Left forelimb (tissue), 1 donor: ENCODE measurements at regions not wholly inside any gene's neighbourhood (a gene's known extent, or its start where the extent isn't known, plus 50 kb on each side); places are given as distances from the start of the nearest gene placed in this dataset.

Experiments used
- DNase-seq: peaks from one replicate; pipeline ENCODE4 v3.0.0-alpha.2; 2018; ENCODE audit warnings: low spot score

DNA sequence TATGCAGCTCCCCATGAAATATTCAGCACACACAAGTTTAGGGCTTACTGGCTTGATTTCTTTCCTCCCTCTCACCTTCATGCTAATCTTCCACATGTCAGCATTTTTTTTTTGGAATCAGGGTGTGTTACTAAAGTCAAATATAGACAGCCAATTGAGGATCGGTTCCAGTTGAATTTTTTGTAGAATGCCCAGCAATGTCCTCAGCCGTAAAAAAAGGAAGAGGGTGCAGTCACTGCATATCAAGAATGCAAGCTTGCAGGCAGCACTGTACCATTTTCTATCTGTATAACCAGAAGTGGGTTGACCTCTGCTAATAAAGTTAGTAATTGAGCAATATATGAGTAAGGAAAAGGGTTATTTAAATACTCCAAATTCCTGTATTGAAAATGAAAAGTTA, 51.4 kb upstream of the CHMP2B start:
- no peak for DNase-seq

DNA sequence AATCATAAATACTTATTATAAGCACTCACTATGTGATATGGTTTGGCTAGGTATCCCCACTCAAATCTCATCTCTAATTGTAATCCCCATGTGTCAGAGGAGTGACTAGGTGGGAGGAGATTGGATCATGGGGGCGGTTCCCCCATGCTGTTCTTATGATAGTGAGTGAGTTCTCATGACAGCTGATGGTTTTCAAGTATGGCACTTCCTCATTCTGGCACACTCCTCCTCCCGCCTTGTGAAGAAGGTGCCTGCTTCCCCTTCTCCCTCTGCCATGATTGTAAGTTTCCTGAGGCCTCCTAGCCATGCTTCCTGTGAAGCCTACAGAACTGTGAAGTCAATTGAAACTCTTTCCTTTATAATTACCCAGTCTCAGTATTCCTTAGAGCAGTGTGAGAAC, 53.3 kb upstream of the CHMP2B start:
- DNase-seq: no peak

DNA sequence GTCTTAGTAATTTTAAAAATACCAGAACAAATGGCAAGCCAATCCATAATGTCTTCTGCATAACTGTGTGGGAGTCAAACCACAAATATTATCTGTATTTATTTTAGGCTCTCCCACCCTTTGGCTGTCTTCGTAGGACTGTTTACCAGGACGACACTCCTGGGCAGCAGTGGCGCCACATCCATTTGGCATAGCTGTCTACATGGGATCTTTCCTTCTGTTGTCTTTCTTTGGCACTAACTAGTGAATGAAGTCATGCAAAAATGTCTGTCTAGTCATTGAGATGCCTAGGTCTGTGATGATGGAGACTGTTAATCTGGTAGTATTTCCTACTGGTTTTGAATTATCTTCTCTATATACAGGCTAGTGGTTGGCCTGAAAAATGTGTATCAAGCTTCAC, 54.0 kb upstream of the CHMP2B start:
- no peak for DNase-seq

DNA sequence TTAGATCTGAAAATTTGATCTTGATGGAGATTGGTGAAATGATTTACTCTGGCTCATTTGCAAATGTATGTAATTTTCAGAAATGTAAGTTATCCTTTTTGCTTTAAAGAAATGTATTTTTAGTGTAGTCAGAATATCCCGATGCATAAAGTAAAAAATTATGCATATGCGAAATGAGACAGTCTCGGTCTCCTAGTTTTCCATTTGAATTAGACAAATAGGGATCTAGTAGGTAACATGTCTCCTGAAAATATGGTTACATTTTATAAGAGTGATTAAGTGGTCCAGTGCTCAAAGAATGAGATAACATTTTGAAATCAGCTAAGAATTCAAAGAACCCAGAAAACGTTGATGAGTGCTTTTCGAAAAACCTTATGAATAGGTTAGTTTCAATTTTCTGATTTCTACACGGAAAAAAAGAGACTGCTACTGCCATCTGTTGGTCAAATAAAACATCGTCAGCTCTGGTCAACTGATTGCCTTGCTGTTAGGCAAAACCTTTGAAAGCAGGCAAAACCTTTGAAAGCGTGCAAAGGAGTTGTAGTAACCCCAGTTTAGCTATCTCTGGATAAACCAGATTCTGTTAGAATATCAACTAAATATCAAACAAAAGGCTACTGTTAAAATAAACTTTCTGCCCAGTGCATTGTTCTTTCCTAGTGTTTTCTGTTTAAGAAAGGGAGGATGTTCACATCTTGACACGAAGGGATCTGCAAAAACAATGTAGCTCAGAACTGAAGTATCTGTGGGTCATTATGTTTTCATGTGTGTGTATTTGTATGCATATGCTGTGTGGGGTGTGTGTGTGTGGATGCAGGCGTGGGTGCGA, 59.3 kb upstream of the CHMP2B start:
- DNase-seq: no peak

DNA sequence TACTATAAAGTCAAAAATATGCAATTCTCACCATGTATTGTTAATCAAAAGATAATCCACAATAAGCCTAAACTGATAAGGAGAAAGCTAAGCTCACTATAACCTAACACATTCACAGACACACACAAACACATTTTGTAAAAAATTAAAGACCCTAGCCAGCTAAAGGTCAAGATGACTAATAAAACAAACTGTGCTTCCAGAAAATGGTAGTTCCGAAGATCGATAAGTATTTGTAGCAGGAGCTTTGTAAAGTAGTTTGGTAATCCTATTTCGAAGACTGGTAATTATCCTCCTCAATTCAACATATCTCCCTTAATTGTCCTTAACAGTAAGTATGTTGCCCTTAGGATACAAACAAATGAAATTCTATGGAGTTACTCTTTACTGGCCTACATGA, 62.9 kb upstream of the CHMP2B start:
- no peak for DNase-seq

DNA sequence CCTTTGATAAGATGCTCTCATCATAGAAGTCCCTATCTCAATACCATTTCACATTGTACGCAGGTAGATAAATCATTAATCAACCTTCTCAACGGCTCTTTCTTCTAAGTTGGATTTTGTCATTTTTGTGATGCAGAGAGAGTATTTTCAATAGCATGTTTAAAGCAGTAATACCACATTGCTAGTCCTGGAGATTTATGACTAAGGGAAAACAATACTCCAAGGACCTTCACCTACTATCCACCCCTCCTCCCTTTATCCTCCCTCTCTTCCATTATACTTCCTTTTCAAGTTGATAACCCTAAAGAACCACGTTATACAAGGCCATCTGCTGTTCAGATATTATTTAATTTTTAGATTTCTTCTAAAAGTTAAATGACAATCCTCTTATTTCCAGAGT, 65.3 kb upstream of the CHMP2B start:
- DNase-seq: no peak

DNA sequence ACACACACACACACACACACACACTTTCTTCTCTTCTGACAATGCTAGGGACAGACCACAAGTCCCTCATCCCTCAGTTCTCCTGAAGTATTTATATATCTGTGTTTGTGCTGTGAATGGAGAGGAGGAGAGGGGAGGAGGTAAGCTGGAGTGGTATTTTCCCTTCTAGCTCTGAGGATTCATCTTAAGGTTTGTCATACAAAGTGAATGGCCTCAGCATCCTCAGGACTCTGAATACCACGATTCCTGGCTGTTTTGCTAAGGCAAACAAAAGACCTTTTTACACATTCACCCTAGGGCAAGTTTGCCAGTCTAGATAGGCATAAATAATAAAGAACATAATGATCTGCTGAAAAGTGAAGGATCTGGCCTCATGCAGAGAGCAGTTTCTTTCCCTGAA, 65.7 kb upstream of the CHMP2B start:
- DNase-seq: no peak

DNA sequence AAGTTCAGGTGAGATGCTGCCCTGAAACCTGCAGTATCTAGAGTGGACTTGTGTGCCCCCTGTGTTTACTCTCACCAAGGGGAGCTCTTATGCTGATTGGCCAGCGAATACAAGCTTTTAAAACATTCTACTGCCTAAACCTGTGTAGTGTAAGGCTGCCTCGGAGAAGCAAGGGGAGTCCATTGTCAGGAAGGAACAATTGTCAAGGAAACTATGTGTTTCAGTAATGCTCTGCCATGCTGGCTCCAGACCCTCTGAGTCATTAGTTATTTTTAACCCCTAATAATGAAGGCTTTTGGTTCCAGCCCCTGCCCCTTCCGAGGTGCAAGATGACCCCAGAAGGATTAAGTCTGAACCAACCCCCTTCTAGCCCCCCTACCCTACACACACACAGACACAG, 66.1 kb upstream of the CHMP2B start:
- no peak for DNase-seq

DNA sequence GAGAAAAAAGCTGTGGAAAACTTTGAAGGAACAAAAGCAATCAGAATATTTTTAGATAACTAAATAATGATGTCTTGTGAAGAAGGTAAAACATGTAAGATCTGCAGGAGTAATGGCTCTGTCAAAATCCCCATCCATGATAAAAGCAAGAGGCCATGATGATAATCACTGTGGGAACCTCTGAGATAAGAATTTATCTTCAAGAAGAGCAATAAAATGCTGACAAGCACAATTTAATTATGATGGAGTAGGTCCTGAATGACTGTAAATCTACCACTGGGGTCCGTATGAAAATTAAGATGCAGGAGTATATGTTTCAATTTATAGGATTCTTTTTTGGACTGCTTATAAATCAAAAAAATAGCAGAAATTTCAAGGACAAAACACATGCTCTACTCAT, 68.3 kb upstream of the CHMP2B start:
- DNase-seq: no peak

DNA sequence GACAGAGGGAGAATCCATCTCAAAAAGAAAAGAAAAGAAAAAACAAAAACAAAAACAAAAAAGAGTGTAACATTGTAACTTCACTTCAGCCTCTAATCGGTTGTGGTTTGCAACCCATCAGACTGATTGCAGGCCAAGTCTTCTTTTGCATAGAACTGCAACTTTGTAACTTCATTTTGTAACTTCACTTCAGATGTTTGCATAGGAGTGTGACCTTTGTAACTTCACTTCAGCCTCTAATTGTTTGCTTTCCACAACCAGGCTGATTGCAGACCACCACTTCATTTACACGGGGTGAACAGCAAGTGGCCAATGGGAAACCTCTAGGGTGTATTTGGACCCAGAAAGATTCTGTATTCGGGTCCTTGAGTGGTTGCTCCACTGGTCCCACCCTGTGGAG, 79.1 kb upstream of the CHMP2B start:
- no peak for DNase-seq

DNA sequence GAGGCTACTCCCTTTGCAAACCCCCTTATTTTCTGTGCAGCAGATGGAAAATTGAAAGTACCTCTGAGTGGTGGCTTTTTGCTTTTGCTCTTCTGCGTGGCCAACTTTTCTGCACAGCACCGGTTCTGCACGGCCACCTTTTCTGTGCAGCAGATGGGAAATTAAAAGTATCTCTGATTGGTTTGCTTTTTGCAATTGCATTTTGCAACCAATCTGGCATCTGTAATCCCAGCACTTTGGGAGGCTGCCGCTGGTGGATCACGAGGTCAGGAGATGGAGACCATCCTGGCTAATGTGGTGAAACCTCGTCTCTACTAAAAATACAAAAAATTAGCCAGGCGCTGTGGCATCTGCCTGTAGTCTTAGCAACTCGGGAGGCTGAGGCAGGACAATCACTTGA, 79.5 kb upstream of the CHMP2B start:
- no peak for DNase-seq

DNA sequence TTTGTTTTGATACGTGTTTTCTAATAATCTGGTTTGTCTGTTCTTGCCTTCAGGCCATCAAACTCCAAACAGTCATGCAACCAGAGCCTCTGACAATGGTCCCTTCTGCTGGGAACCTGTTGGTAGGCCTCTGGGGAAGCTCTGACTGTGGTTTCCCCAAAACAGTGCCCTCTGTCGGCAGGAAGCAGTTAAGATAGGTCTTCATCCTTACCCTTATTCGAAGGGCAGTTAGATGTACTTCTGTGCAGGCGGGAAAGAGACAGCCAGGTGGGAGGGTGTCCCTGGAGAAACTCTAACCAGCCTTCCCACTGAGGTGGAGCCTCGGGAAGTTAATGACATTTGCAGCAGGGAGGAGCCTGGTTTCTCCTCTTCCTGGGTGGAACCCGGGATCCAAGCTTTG, 81.6 kb upstream of the CHMP2B start:
- DNase-seq: no peak

DNA sequence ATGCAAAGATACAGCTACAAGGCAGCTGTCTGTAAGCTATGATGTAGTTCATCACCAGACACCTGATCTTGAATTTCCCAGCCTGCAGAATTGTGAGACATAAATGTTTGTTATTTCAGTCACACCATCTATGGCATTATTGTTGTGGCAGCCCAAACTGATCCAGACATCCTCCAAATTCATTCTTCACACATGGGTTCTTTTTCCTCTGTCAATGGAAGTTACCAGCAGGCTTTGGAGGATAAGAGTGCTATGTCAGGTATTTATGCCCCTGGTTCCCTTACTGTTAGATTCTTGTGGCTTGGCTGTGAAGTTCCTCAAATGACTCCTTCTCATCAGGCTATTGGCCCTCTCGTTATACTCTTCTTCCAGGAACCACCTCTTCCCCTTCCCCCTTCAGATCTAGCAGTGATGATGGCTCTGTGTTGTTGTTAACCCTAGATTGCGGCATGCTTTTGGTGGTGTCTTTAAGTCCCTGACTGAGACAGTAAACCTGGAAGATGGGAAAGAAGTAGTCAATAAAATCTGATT, 91.0 kb upstream of the CHMP2B start:
- no peak for DNase-seq

DNA sequence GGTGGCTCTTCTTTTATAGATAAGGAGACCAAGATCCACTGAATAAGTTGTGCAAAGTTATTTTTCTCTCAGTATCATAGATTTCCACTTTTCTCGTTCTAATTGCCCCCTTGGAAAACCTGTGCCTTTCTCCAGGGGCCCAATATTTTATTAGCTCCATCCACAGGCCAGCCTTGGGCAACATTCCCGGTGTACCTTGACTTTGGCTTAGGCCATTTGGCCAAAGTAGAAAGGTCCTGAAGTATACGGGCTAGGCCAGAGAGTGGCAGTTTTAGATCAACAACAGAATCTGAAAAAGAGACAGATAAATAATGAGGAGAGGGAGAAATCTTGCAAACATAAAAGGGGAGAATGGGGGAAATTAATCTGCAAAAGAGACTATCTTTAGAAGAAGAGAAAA, 91.7 kb upstream of the CHMP2B start:
- no peak for DNase-seq

DNA sequence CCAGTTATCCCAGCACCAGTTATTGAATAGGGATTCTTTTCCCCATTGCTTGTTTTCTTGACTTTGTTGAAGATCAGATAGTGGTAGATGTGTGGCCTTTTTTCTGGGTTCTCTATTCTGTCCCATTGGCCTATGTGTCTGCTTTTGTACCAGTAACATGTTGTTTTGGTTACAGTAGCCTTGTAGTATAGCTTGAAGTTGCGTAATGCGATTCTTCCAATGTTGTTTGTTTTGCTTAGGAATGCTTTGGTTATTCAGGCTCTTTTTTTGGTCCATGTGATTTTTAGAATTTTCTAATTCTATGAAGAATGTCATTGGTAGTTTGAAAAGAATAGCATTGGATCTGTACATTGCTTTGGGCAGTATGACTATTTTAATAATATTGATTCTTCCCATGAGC, 94.3 kb upstream of the CHMP2B start:
- no peak for DNase-seq

DNA sequence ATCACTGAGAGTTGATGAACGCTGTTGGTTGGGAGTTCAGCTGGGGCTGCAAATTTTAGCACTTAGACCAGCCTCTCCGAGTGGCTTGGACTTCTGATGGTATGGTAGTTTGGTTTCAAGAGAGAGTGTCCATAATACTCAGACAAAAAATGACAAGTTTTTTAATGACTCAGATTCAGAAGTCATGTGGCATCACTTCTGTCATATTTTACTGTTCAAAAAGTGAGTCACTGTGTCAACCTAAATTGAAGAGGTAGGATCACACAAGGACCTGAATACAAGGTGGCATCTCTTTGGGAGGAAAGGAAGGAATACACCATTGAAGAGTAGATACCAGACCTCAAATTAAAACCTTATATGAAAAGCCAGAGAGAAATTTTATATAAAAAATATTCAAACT, 99.1 kb upstream of the CHMP2B start:
- DNase-seq: no peak

DNA sequence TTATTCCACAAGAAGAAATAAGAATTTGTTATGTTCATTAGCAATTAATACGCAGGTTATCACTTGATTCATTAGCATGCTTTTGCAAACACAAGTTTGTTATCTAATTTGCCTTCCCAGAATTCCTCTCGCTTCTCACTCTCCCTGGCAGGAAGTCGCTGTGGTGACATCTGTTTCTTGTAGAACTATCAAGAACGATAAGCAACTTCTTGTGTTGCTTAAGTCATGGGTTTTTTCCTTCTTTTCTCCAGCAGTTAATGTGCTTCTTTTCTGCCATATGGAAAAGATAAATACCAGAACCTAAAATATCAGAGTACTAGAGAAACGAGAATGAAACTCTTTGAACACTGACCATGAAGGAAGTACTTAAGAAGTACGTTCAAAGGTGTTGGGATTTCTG, 99.8 kb upstream of the CHMP2B start:
- no peak for DNase-seq

DNA sequence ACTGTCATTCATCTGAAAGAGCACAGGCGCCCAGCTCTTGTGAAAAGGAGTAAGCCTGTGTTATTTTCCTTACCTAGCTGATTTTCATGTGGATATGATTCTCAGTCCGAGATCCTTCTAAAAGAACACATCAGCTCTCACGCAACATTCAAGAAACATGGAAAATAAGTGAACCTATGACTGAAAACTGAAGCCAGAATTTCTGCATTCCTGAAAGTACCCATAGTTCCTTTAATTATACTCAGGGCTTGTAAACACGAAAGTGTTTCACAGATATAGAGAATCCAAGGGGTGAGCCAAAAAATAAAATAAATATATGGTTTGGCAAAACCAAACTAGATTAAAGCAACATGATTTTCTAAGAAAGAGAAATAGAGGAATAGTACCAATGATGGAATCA, 100.8 kb upstream of the CHMP2B start:
- no peak for DNase-seq

DNA sequence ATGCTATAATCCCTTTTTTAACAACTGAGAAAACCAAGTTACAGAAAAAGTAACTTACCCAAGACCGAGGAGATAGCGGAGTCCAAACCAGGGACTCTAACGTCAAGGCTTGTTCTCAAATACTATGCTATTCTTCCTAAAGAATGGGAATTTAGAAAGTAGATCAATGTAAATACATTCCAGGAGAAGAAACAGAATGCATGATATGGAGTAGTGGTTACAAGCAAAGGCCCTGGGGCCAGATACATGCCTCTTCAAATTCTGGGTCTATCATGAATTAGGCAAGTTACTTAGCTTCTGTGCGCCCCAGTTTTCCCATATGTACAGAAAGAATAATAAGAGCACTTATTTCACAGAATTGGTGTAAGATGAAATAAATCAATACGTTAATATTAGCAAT, 102.0 kb upstream of the CHMP2B start:
- DNase-seq: no peak

DNA sequence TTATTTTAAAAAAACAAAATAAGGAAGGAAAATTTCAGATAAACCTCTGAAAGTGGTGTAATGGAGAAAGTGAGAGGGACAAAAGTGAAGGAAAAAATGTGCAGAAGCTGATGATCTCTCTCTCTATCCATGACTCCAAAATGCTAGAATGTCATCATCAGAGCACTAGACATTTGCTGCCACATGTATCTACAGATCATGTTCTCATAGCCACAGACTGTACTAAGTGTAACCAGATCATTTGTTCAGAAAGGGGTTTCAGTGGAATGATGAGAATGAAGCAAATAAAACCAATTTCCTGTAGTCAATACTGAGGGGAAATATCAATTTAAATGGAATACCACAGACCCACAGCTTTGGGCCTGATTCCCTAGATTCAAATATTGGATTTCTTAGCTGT, 104.3 kb upstream of the CHMP2B start:
- DNase-seq: no peak

DNA sequence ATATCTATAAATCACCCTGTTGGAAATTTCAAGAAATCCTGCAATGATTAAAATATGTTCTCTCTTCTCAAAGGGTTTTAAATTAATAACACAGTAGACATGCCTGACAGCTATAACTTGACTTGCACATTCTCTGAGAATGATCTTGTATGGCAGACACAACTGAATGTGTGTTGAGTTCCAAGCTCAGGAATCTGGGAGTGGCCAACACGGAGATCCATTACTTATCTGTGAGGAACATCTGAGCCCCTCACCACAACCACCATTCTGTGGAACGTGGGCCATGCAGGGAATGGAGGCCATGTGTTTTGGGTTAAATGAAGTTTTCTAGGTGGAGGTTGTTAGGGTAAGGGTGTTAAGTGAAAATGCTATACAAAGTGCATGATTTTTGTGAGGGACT, 105.3 kb upstream of the CHMP2B start:
- no peak for DNase-seq

DNA sequence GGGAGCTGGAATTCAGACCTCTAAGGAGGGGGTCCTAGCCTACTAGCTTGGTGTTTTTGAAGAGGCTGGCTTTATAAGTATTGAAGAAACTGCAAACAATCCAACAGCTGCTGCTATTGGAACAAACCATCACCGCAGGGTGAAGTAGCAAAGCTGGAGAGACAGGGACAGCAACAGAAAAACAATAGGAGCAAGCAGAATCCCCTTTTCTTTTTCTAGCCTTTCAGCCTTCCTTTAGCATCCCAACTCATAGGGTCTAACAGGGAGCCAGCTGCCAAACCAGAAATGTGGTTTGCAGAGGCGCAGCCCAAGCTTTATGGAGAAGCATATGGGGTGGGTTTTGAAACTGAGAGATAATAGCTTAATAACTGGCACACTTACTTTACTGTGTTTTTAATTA, 106.2 kb upstream of the CHMP2B start:
- DNase-seq: no peak

DNA sequence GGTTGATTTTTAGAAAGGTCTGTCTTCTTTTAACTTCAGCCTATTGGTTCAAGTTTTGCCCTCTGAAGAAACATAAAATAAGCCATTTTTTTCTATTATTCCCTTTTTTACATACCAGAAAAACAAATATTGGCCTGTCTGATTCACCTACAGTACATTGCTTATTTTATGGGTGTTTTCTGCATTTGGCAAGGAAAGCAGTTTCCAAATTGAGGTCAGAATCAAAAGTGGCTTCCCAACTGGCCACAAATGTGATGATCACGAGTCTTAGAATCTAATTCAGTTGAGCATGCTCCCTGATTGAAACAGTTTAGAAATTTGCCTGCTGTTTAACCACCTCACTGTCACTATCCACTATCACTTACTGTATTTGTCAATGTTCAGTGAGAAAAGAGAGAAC, 106.9 kb upstream of the CHMP2B start:
- no peak for DNase-seq

DNA sequence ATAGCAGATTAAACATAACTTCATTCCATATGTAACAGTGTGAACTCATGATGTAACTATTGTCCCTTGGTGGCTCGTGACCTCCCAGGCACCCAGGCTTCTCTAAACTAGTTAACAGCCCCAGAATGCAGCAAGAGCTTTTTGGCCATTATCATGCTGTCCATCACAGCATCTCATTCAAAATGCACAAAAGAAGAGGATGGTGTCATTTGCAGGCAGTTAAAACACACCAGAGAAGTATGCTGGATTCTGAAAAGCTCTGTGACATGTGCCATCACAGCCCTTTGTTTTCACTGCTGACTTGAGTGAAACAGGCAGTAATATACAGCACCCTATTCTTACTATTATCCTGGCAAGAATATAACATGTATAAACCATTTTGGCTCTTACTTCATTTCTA, 117.6 kb upstream of the CHMP2B start:
- no peak for DNase-seq
